ENCODE measurements at regions not wholly inside any gene's neighbourhood (a gene's known extent, or its start where the extent isn't known, plus 50 kb on each side); places are given as distances from the start of the nearest gene placed in this dataset.

DNA sequence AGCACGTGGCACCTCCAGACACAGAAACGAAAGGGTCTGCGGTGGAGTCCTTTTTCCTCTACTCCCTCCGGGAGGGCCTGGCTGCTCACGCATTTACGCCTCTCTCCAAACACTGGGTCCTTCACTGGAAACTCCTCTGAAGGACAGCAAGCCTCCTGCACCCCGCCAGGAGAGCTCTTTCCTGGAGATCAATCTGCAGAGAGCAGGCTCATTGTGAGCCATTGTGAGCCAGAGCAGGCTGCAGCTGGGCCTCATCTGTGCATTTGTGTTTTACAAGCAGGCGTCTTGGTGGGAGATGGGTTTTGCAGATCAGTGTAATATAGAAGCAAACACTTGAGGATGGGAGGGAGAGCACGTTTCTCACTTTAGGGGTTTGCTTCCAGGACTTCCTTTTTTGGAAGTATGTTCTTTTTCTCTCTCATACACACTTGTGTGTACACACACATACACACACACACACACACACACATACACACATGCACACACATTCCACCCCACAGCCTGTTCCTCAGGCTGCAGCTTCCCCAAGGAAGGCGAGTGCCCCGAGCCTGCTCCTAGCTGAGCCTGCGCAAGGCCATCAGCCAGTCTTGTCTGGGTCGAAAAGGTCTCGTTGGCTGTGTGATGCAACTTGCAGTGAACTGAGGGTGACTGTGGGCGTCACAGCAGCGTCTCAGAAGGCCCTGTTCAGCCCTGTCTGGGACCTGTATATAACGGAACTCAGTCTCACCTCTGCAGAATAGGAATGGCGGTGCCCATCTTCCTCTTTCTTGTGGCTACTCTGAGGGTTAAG, 163.5 kb downstream of the GLI2 start:
- DNase-seq: peak; percentile 78

DNA sequence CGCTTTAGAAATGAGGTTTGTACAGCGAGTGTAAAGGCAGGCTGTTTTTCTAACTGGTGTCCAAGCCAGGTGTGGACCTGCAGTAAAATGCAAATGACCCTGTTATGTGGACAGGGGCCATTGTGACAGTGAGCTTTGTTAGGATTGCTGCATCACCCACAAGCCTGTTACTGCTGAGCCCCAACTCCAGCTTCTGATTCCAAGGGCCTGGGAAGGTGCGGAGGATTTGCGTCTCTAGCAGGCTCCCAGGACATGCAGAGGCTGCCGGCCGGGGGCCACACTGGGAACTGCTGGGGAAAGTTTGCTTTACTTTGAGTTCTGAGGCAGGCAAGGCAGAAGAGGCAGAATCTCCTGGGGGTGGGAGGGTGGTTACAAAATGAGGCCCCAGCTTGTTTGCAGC, 164.1 kb downstream of the GLI2 start:
- DNase-seq: no peak

GRCh38 chr2:120901201-120901600, 165.5 kb downstream of the GLI2 start:
- peak; percentile 56 for DNase-seq

GRCh38 chr2:120902592-120902991, 166.9 kb downstream of the GLI2 start:
- DNase-seq: no peak

DNA sequence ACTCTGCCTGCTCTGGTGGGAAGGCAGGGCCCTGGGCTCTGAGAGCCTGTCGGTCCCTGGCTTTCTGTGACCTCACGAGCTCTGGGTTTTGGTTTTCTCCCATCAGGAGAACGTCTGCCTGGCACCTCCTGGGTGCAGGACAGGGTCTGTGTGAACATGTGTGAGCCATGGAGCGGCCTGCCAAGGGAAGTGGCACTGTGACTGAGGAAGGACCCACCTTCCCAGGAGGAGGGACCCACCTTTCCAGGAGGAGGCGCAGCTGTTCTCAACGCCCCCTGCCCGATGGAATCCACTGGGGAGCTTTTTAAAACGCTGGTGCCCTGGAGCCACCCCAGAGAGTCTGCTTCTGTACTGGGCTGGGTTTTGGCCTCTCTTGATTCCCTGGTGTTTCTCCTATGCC, 168.7 kb downstream of the GLI2 start:
- DNase-seq: no peak

DNA sequence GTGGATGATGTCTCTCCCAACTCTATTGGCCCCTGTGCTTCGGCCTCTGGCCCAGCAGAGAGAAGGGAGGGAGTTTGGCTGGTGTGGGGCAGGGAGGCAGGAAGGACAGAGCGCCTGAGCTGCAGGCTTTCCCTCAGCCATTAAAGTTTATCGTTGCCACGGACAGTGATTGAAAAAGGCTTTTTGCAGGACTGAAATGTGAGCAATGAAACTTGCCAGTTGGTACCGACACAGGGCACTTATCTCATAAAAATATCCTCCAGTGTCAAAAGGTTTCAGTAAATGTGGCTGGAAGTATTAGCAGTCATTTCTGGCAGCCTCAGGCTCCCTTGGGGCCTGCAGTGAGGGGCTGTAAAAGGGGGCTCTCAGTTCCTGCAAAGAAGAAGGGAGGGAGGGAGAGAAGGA, 169.2 kb downstream of the GLI2 start:
- DNase-seq: peak; percentile 72

GRCh38 chr2:120905298-120905697, 169.6 kb downstream of the GLI2 start:
- no peak for DNase-seq

DNA sequence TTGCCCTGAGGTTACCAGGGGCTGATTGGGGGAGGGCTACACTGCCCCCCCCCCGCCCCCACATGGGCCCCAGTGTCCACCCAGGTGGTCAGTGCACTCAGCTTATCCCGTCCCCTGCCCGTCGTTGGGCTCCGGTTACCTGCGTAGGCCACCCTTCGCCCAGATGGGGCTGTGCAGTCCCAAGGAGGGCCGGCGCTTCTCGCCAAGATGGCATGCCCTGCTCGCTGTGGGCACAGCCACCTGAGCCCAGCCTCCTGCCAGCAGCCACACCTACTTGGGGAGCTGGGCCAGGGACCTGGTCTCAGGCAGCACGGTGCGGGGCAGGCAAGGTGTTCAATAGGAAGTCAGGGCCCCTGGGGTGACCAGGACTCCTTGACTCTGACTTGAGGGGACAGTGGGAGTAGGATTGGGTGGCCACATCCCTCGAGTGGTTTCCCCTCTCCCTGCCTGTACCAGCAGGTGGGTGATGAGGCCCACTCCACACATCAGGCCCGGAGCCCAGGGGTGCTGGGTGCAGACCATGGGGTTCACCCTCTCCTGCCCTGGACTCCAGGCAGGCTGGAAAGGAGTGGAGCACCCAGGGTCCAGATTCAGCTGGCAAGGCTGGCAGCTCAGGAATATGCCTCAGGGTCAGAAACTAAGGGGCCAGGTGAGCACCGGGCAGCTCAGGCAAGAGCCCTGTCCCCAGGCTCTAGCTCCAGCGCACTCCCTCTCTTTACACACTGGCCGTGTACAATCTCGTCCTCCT, 170.3 kb downstream of the GLI2 start:
- DNase-seq: no peak

GRCh38 chr2:120906914-120907313, 171.2 kb downstream of the GLI2 start:
- DNase-seq: no peak

- DNase-seq: no peak
Measured at GRCh38 chr2:120907822-120908221, 172.2 kb downstream of the GLI2 start.

DNA sequence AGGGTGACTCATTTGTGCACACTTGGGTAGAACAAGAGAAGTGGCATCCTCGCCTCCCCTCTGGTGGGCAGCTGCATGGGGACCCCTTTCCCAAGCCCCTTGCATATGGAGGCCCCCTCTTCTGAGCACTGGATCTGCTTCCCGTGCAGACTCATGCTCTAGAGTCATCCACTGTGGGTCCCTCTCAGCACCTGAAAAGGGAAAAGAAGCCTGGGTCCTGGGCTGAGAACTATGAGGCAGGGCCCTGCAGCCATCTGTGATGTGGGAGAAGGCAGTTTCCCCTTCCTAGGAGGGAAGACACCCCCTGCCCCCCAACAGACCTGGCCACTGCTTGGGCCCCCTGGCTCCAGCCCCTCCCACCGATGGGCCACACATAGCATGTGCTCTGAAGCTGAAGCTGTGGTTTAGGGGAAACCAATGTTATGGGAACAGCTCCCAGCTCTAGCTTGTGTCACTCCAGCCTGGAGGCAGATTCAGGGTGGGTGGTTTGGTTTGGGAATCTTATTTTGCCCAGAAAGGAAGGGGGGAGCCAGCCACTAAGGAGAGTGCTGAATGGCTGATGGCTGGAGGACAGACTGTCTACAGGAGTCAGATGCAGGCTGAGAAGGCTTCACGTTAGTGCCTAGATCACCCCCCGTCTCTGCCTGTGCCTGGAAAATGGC, 172.8 kb downstream of the GLI2 start:
- DNase-seq: no peak

DNA sequence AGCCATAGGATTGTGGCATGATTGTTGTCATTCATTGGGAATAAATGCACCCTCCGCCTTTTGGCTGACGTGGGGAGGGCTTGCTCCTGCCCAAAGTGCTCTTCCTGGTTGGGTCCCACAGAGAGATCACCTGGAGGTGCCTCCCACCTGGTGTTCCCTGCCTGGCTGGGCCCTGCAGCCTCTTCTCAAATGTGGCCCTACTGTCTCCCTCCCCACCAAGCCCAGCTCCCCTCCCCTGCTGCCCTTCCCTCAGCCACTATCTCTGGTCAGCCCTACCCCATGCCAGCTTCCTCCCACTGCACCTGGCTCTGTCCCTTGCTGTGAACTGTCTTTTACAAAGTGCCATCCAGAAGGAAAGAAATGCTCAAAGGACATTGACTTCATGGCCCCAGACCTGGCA, 173.4 kb downstream of the GLI2 start:
- no peak for DNase-seq

DNA sequence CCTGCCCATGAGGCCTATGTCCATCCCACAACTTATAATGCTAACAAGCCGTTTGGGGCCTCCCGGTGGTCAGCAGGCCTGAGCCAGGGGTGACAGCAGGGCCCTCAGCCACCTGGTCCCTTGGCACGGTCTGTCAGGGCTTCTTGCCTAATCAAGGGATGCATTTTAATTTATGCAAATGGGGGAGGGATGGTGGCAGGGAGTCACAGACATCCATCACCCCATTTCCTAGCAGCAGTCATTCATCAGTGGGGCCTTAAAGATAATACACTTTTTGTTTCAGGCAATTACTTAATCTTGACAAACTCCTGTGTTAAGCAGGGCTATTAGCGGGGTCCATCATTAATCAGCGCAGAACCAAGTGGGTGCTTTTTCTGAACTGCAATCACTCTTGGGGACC, 174.5 kb downstream of the GLI2 start:
- DNase-seq: no peak

DNA sequence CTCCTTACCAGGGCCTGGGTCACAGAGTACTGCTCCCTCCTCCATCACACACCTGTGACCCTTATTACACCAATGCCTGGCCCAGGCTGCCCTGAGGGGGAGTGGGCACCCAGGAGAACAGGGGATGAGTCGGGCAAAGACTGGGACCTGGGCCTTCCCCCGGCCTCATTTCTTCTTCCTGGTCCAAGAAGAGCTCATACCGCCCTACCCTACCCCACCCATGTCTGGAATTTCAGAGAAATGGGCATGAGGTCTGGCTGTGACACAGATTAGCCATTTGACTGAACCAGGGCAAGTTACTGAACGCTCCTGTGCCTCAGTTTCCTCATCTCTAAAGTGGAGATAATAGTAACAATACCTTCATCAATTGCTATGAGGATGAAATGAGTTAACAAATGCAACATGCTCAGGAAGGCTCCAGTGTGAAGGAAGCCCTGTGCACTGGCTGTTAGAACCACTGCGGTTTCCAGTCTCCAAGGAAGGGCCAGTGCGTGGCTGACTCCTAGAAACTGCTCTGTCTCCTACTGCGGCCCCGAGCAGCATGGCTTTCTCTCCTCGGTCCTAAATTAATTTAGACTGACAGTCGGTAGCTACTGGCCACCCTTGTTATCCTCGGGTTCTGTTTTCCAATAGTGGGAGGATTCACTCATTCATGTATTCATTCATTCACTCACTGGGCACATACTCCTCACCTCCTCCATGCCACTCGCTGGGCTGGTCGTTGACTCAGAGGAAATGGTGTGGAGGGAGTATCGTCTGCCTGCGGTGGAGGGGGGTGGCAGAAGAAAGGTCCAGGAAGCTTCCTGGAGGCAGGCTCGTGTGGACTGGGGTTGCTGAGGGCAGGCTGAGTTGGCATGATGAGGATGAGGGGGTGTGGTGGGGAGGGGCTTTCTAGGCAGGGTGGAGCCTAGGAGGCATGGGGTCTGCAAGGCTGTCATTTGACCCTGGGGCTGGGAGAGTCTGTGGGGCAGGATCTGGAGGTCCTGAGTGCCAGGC, 175.6 kb downstream of the GLI2 start:
- DNase-seq: no peak

DNA sequence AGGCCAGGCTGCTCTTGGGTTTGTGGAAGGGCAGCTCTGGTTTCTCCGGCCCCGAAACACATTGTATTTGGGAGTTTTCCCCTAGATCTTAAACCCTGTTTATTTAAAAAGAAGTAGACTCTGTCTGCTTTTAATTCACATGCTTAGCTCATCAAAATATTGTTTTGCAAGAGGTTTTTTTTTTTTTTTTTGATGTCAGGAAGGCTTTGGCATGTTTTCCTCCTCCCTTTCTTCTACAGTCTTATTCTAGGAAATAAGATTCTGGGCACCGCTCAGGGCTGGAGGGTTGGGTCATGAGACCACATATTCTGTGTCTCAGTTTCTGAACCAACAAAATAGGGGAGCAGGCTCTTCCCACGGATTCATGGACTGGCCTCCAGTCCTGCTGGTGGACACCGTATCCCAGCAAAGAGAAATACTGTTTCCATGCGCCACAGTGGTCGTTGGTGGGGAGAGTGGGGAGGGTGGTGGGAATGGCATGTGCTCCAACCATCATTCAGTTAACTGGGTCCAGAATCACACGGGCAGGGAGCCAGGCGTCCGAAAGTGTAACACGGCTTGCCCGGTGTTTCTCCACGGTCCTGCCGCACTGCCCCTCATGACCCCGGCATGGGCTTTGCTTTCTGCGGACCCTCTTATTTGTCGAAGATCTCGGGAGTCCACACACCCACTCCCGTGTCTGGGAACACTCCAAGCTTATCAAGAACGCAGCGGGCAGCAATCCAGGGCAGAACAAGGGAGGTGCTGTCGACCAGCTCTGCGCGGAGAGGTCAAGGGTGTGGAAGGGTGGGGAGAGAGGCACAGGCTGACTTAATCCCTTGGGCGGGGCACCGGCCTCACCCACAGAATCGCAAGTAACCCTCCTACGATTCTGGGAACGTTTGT, 176.7 kb downstream of the GLI2 start:
- DNase-seq: no peak

- DNase-seq: no peak
Measured at GRCh38 chr2:120913972-120914838, 178.5 kb downstream of the GLI2 start.

GRCh38 chr2:120914839-120915521, 179.3 kb downstream of the GLI2 start:
- DNase-seq: no peak

GRCh38 chr2:120915670-120916069, 180.0 kb downstream of the GLI2 start:
- peak; percentile 82 for DNase-seq

- no peak for DNase-seq
Measured at GRCh38 chr2:120916446-120916845, 180.8 kb downstream of the GLI2 start.

All from tongue (tissue), 1 donor.